ENCODE measurements at regions not wholly inside any gene's neighbourhood (a gene's known extent, or its start where the extent isn't known, plus 50 kb on each side); places are given as distances from the start of the nearest gene placed in this dataset.

DNA sequence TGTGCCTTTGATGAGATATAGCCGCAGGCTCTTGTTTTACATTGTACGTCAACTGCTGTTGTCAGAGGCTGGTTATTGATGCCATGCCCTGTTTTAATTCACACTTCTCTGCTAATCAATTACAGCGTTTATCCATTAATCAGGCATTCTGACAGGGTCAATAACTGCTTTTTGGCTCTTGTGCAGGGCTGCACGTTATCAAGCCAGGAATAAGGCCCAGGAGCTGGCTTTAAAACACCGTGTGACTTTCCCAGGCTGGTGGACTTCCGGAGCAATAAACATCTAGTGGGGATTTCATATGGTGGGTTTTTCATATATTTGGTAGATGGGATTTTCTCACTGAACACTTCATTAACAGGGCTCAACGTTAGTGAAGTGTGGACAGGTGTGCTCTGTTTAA lies 221.7 kb downstream of the TM9SF2 start:
- no peak overlapping the region for H3K4me3 ChIP-seq (ENCODE audit: low read depth, low read length)
- DNase-seq (ENCODE audit: low read depth), result no peak
- TF ChIP-seq, protein P1, sequence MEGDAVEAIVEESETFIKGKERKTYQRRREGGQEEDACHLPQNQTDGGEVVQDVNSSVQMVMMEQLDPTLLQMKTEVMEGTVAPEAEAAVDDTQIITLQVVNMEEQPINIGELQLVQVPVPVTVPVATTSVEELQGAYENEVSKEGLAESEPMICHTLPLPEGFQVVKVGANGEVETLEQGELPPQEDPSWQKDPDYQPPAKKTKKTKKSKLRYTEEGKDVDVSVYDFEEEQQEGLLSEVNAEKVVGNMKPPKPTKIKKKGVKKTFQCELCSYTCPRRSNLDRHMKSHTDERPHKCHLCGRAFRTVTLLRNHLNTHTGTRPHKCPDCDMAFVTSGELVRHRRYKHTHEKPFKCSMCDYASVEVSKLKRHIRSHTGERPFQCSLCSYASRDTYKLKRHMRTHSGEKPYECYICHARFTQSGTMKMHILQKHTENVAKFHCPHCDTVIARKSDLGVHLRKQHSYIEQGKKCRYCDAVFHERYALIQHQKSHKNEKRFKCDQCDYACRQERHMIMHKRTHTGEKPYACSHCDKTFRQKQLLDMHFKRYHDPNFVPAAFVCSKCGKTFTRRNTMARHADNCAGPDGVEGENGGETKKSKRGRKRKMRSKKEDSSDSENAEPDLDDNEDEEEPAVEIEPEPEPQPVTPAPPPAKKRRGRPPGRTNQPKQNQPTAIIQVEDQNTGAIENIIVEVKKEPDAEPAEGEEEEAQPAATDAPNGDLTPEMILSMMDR (IDR thresholded peaks at IDR 0.05; ENCODE audit: low read depth, low read length), result no peak
- TF ChIP-seq POLR2A (IDR thresholded peaks at IDR 0.05; ENCODE audit: extremely low read depth, insufficient read length) (no peak), MYC (IDR thresholded peaks at IDR 0.05; ENCODE audit: low read depth, low read length) (no peak)
- TF ChIP-seq, protein P2, sequence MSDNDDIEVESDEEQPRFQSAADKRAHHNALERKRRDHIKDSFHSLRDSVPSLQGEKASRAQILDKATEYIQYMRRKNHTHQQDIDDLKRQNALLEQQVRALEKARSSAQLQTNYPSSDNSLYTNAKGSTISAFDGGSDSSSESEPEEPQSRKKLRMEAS (IDR thresholded peaks at IDR 0.05; ENCODE audit: low read depth, low read length), result no peak

DNA sequence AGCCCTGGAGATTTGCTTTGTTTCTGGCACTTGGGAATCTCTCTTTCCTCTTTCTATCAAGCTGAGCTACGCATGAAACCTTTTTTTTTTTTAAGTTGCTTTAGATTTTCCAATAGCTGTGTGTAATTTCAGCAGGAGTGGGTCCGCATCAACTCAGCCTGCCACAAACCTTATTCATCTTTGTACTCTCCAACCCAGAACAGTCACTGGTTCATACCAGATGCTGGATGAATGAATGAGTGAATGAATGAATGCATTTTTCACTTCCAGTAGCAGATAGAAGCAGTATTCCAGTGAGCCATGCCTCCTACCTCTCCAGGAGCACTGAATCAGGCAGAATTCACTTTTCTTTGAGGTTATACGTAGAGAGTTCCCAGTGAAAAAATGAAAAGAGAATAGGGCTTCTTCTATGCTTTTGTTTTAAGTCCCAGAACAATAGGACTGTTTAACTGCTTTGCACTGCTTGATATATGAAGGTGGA lies 221.1 kb downstream of the TM9SF2 start:
- TF ChIP-seq, protein P1 (IDR thresholded peaks at IDR 0.05; ENCODE audit: low read depth, low read length), result no peak
- TF ChIP-seq, protein P2 (IDR thresholded peaks at IDR 0.05; ENCODE audit: low read depth, low read length), result no peak
- TF ChIP-seq POLR2A (IDR thresholded peaks at IDR 0.05; ENCODE audit: extremely low read depth, insufficient read length), result no peak
- no peak for TF ChIP-seq MYC (IDR thresholded peaks at IDR 0.05; ENCODE audit: low read depth, low read length)
- no peak overlapping the region for H3K4me3 ChIP-seq (ENCODE audit: low read depth, low read length)
- no peak for DNase-seq (ENCODE audit: low read depth)

DNA sequence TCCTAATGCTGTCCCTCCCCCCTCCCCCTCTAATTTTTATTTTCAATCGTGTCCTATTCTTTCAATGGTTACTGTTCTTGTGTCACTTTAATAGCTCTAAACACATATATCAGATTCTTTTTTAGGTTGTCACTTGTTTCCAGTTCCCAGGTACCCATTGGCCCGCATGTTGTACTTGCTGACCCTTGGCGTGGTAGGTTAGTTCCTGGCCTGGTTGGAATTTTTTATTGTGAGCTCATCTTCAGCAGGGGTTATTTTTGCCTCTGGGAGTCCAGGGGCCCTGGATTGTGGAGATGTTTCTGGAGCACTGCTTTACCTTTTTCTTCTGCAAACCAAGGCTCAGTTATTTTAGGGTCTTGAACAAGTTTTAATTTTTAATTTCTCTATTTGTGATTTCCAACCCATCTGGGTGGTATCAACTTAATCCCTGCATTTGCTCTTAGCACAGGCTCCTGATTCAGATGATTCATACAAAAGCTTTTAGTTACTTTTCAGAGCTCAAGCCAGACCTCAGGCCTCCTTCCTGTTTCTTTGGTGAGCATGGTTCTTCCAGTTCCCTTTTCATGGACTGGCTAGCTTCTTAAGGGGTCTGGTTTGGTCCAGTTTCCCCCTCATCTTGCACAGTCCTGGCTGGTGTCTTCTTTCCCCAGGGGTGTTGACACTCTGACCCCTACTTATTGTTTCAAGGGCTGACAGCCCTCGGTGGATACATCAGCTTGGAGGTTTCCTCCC lies 220.5 kb downstream of the TM9SF2 start:
- H3K4me3 ChIP-seq (ENCODE audit: low read depth, low read length), result no peak overlapping the region

DNA sequence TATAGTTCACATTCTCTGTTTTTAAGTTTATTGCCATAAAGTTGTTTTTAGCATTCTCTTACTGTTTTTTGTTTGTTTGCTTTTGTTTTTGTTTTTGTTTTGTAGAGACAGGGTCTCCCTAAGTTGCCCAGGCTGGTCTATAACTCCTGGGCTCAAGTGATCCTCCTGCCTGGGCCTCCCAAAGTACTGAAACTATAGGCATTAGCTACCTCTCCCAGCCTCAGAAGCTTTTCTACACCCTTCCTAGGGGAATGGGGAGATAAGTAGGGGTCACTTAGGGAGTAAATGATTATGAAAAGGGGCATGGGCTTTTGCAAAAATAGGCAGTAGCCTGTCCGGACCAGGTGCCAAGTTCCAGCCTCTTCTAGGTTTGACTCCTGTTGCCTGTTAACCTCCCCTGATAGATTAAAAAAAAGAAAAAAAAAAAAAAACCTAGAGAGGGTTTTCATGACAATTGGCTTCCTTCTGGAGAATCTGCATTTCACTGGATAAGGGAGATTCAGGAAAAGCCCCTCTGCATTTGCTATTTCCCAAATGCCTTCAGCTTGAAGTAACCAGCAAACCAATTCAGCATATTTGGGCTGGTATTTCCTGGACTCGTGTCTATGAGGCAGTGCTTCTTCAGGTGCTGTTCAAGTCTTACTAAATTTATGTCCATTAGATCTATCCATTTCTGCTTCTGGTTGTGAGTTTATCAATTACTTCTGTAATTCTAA lies 216.8 kb downstream of the TM9SF2 start:
- TF ChIP-seq, protein P2 (IDR thresholded peaks at IDR 0.05; ENCODE audit: low read depth, low read length), result no peak
- TF ChIP-seq, protein P1 (IDR thresholded peaks at IDR 0.05; ENCODE audit: low read depth, low read length), result no peak
- TF ChIP-seq MYC (IDR thresholded peaks at IDR 0.05; ENCODE audit: low read depth, low read length) (no peak), POLR2A (IDR thresholded peaks at IDR 0.05; ENCODE audit: extremely low read depth, insufficient read length) (no peak)
- no peak overlapping the region for H3K4me3 ChIP-seq (ENCODE audit: low read depth, low read length)
- DNase-seq (ENCODE audit: low read depth), result no peak

More for the DNA sequence above, 220.5 kb downstream of the TM9SF2 start:
- DNase-seq (ENCODE audit: low read depth), result peak; percentile 59
- no peak for TF ChIP-seq POLR2A (IDR thresholded peaks at IDR 0.05; ENCODE audit: extremely low read depth, insufficient read length)
- TF ChIP-seq, protein P2 (IDR thresholded peaks at IDR 0.05; ENCODE audit: low read depth, low read length), result no peak
- TF ChIP-seq, protein P1 (IDR thresholded peaks at IDR 0.05; ENCODE audit: low read depth, low read length), result no peak

DNA sequence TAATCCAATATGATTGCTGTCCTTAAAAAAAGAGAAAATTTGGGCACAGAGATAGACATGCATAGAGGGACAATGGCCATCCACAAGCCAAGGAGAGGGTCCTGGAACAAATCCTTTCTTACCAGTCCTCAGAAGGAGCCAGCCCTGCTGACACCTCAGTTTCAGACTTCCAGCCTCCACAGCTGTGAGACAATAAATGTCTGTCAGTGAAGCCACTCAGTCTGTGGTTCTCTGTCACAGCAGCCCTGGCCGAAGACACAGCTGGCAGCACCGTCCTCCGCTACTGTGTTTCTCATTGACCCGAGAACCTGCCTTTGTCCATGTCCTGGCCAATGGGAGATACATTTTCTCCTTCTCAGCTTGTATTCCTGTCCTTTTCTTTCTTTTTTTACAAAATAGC lies 207.9 kb downstream of the TM9SF2 start:
- TF ChIP-seq, protein P2 (IDR thresholded peaks at IDR 0.05; ENCODE audit: low read depth, low read length), result no peak
- TF ChIP-seq POLR2A (IDR thresholded peaks at IDR 0.05; ENCODE audit: extremely low read depth, insufficient read length), result no peak
- TF ChIP-seq MYC (IDR thresholded peaks at IDR 0.05; ENCODE audit: low read depth, low read length), result no peak
- TF ChIP-seq, protein P1 (IDR thresholded peaks at IDR 0.05; ENCODE audit: low read depth, low read length), result no peak
- no peak overlapping the region for H3K4me3 ChIP-seq (ENCODE audit: low read depth, low read length)
- no peak for DNase-seq (ENCODE audit: low read depth)
